ENCODE measurements at regions not wholly inside any gene's neighbourhood (a gene's known extent, or its start where the extent isn't known, plus 50 kb on each side); places are given as distances from the start of the nearest gene placed in this dataset.

DNA sequence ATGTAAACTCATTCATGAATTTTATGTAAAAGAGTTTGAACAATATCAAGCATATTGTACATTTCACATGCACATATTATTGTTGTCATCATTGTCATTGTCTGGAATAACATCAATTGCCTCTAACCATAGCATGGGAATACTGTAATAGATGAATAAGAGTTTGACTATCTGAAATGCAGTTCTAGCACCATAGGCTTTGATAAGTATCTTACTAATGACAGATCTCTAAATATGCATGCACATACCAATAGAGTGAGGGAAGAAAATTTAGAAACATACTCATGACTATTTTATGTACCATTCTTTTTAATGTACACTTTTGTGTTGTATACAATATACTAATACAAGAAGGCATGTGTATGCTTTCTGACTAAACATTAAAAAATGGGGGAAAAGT is 161.6 kb upstream of the SPRY1 start:
- TF ChIP-seq CTCF (IDR thresholded peaks at IDR 0.05; ENCODE audit: poor library complexity, severe bottlenecking): no peak
- no peak for TF ChIP-seq EZH2 (IDR thresholded peaks at IDR 0.05; ENCODE audit: borderline replicate concordance, insufficient read depth, low read length, poor library complexity, severe bottlenecking)
- no peak for TF ChIP-seq POLR2AphosphoS5 (IDR thresholded peaks at IDR 0.05)
- TF ChIP-seq MXI1 (conservative IDR thresholded peaks at IDR 0.05; ENCODE audit: poor library complexity, severe bottlenecking): no peak
- no peak for TF ChIP-seq EP300 (conservative IDR thresholded peaks at IDR 0.05; ENCODE audit: poor library complexity, severe bottlenecking)
- TF ChIP-seq, protein P1, sequence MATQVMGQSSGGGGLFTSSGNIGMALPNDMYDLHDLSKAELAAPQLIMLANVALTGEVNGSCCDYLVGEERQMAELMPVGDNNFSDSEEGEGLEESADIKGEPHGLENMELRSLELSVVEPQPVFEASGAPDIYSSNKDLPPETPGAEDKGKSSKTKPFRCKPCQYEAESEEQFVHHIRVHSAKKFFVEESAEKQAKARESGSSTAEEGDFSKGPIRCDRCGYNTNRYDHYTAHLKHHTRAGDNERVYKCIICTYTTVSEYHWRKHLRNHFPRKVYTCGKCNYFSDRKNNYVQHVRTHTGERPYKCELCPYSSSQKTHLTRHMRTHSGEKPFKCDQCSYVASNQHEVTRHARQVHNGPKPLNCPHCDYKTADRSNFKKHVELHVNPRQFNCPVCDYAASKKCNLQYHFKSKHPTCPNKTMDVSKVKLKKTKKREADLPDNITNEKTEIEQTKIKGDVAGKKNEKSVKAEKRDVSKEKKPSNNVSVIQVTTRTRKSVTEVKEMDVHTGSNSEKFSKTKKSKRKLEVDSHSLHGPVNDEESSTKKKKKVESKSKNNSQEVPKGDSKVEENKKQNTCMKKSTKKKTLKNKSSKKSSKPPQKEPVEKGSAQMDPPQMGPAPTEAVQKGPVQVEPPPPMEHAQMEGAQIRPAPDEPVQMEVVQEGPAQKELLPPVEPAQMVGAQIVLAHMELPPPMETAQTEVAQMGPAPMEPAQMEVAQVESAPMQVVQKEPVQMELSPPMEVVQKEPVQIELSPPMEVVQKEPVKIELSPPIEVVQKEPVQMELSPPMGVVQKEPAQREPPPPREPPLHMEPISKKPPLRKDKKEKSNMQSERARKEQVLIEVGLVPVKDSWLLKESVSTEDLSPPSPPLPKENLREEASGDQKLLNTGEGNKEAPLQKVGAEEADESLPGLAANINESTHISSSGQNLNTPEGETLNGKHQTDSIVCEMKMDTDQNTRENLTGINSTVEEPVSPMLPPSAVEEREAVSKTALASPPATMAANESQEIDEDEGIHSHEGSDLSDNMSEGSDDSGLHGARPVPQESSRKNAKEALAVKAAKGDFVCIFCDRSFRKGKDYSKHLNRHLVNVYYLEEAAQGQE (IDR thresholded peaks at IDR 0.05; ENCODE audit: borderline replicate concordance): no peak
